PFSK-1 (cell line): ENCODE measurements at regions not wholly inside any gene's neighbourhood (a gene's known extent, or its start where the extent isn't known, plus 50 kb on each side); places are given as distances from the start of the nearest gene placed in this dataset.

ENCODE experiments used
- FOXP2 ChIP-seq: optimal IDR thresholded peaks from 2 replicates; pipeline ENCODE3; 2011; ENCODE audit warnings: borderline replicate concordance, control low read depth, inconsistent platforms; ENCODE audit not compliant: insufficient read depth; ENCODE audit errors: extremely low read length, extremely low read depth
- POLR2AphosphoS5 ChIP-seq: IDR thresholded peaks from 2 replicates; pipeline ENCODE4 v1.6.1; 2012; ENCODE audit warnings: low read depth, mild to moderate bottlenecking, control low read depth, low read length, moderate library complexity
- REST ChIP-seq, 2 experiments: IDR thresholded peaks; 2 replicates each; pipeline versions ENCODE4 v1.6.1 to v1.8.0; 2011 to 2012; ENCODE audit warnings: low read depth in 2 of 2, low read length in 2 of 2, control low read depth in 1 of 2, inconsistent platforms in 1 of 2, mild to moderate bottlenecking in 1 of 2, moderate library complexity in 1 of 2; ENCODE audit not compliant: insufficient read depth in 1 of 2
- SIN3A ChIP-seq: IDR thresholded peaks from 2 replicates; pipeline ENCODE4 v1.6.1; 2012; ENCODE audit warnings: mild to moderate bottlenecking, low read length, moderate library complexity, borderline replicate concordance; ENCODE audit not compliant: insufficient read depth
- TAF1 ChIP-seq: IDR thresholded peaks from 2 replicates; pipeline ENCODE4 v1.6.1; 2012; ENCODE audit warnings: low read length, control low read depth, borderline replicate concordance; ENCODE audit not compliant: insufficient read depth

DNA sequence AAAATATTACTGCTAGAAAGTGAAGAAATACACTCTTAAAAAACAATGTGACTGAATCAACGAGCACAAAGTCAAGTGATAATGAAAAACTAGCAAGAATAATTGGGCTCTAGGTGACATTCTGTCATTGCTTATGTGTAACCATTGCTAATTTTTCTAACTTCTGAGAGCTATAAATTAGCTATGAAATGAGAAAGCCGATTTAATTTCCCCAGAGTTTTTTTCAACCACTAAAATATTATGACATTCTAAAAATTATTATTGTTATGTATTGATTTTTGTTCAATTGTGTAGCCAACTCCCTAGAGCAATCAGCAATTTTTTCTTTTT, 458.6 kb upstream of the ATXN8OS start:
- TF ChIP-seq REST (IDR thresholded peaks at IDR 0.05; ENCODE audit: insufficient read depth in 1 of 2, low read depth in 2 of 2, low read length in 2 of 2), result no peak
- TF ChIP-seq POLR2AphosphoS5, result no peak
- no peak for TF ChIP-seq TAF1
- no peak for TF ChIP-seq SIN3A
- no peak for TF ChIP-seq FOXP2

DNA sequence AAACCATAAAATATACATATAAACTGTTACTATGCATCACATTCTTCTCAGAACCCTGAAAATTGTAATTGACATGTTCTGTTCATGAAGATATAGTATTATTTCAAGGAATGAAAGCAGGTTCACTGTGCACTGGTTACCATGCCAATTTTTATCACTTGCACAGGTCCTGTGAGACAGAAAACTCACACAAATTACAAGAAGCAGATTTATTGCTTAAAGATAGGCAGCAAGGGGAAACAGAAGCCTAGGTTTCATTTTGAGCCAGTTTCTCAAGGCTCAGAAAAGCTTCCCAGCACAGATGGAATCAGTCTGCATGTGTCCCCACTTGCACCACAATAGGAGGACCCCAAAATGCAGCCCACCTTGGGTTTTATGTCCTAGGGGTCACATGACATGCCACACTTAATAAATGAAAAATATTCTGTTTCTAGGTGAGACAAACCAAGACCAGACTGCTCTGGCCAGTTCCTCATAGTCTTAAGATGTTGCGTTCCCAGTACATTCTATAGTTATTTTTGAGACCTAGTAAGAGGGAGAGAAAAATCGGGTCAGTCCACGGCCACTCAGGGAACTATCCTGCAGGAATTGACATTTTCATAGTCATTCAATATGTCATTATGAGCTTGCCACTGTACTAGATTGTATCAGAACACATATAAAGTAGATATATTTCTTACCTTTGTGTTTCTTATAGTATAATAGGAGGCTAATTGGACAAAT, 459.1 kb upstream of the ATXN8OS start:
- TF ChIP-seq FOXP2 (no peak), SIN3A (no peak), POLR2AphosphoS5 (no peak), TAF1 (no peak)

- TF ChIP-seq FOXP2, result no peak
- no peak for TF ChIP-seq POLR2AphosphoS5
- no peak for TF ChIP-seq REST (IDR thresholded peaks at IDR 0.05; ENCODE audit: insufficient read depth in 1 of 2, low read depth in 2 of 2, low read length in 2 of 2)
- no peak for TF ChIP-seq TAF1
- TF ChIP-seq SIN3A, result no peak
These were observed 463.2 kb upstream of the ATXN8OS start for GRCh38 chr13:69644447-69644846.

DNA sequence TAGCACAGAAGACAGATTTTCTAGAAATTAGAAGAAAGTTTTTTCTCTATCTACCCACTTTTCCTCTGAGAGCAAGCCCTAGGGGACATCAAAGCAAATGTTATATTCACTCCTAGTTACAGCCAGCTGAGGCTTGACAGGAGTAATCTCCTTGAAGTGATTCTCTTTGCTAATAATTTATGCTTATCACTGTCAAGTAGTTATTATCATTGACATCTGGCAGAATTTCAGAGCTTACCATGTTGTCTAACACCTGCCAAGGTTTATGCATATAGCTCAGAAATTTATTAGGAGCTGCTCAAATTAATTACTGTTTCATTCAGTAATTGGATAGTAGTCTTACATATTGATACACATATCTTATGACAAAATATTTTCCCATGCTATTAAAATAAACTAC, 465.9 kb upstream of the ATXN8OS start:
- TF ChIP-seq SIN3A, result no peak
- TF ChIP-seq REST (IDR thresholded peaks at IDR 0.05; ENCODE audit: insufficient read depth in 1 of 2, low read depth in 2 of 2, low read length in 2 of 2), result no peak
- TF ChIP-seq FOXP2, result no peak
- no peak for TF ChIP-seq POLR2AphosphoS5
- TF ChIP-seq TAF1, result no peak

DNA sequence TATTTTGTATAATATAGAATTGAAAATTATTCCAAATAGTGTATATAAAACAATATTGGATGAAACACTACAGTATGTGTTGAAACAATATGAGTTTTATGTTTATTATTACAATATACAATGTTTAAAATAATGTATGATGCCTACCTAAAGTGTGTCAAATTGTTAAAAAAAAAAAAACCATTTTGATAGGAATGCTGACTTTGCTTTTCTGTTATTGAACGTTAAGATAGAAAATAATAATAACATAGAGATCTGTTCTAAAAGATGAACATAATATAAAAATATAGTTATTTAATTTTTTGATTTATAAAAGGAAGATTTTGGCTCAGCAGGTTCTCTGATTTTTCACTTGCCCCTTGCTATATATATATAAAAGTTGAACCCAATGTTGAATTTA, 474.6 kb upstream of the ATXN8OS start:
- no peak for TF ChIP-seq REST (IDR thresholded peaks at IDR 0.05; ENCODE audit: insufficient read depth in 1 of 2, low read depth in 2 of 2, low read length in 2 of 2)
- no peak for TF ChIP-seq TAF1
- TF ChIP-seq SIN3A, result no peak
- no peak for TF ChIP-seq POLR2AphosphoS5
- TF ChIP-seq FOXP2, result no peak
